A673 (cell line): ENCODE measurements at regions not wholly inside any gene's neighbourhood (a gene's known extent, or its start where the extent isn't known, plus 50 kb on each side); places are given as distances from the start of the nearest gene placed in this dataset.
"Not testable (repeated sequence)": the region's sequence is repeated elsewhere in the genome, so short reads cannot be mapped to it uniquely, and the experiment has no call there.

Experiments
- BruUV-seq: library from RNA; stranded (reverse); fragments of 400-500 nt; replicated peaks from 2 replicates; lab custom pipeline; 2021; lab: Mats Ljungman, UMichigan
- CTCF ChIA-PET: fragments of 300-600 bp; sonication (Branson Sonifier 250); formaldehyde crosslinking; loops from one replicate; lab custom pipeline; 2022; ENCODE audit warnings: antibody characterized with exemption; lab: Charles Lee
- POLR2A ChIA-PET: fragments of 300-600 bp; sonication (Branson Sonifier 250); formaldehyde crosslinking; loops from one replicate; lab custom pipeline; 2022; ENCODE audit warnings: antibody characterized with exemption; ENCODE audit not compliant: low non-redundant PET; lab: Charles Lee
- DNase-seq: peaks from one replicate; pipeline ENCODE4 v3.0.0-alpha.2; 2015; ENCODE audit warnings: low spot score
- H3K27ac ChIP-seq: fragments of 200-600 bp; sonication (generic); 2 replicates; pipeline ENCODE4 v1.5.1; 2016; ENCODE audit warnings: mixed run types, low read depth, mild to moderate bottlenecking, mixed read lengths, antibody characterized with exemption, low read length; ENCODE audit not compliant: poor library complexity, severe bottlenecking
- H3K27me3 ChIP-seq: fragments of 200-600 bp; sonication (generic); replicated peaks from 2 replicates; pipeline ENCODE4 v1.6.1; 2017; ENCODE audit warnings: mixed run types, low read depth, mild to moderate bottlenecking, mixed read lengths, antibody characterized with exemption, low read length; ENCODE audit not compliant: insufficient read depth, poor library complexity
- H3K36me3 ChIP-seq: fragments of 200-600 bp; sonication (generic); 2 replicates; pipeline ENCODE4 v1.6.1; 2016; ENCODE audit warnings: mixed run types, mild to moderate bottlenecking, mixed read lengths, antibody characterized with exemption, low read length; ENCODE audit not compliant: insufficient read depth, poor library complexity, severe bottlenecking
- H3K4me1 ChIP-seq: fragments of 200-600 bp; sonication (generic); 2 replicates; pipeline ENCODE4 v1.6.1; 2017; ENCODE audit warnings: mixed run types, mild to moderate bottlenecking, mixed read lengths, antibody characterized with exemption, low read length; ENCODE audit not compliant: insufficient read depth, poor library complexity, severe bottlenecking
- H3K4me3 ChIP-seq: fragments of 200-600 bp; sonication (generic); 2 replicates; pipeline ENCODE4 v1.5.1; 2016; ENCODE audit warnings: low read depth, mixed run types, mild to moderate bottlenecking, mixed read lengths, low read length; ENCODE audit not compliant: poor library complexity, severe bottlenecking
- H3K9me3 ChIP-seq: fragments of 200-600 bp; sonication (generic); 2 replicates; pipeline ENCODE4 v1.6.1; 2016; ENCODE audit warnings: mixed run types, low read depth, mild to moderate bottlenecking, mixed read lengths, antibody characterized with exemption, low read length; ENCODE audit not compliant: poor library complexity, severe bottlenecking
- CTCF ChIP-seq: fragments of 300-800, 200-600 bp; sonication (generic); conservative IDR thresholded peaks from 2 replicates; pipeline ENCODE4 v1.5.1; 2017; ENCODE audit warnings: low read depth, mild to moderate bottlenecking, antibody characterized with exemption, low read length, moderate library complexity, mixed read lengths
- EZH2 ChIP-seq: fragments of 200-600 bp; sonication (generic); IDR thresholded peaks from 2 replicates; pipeline ENCODE4 v1.6.1; 2017; ENCODE audit warnings: borderline replicate concordance, low read depth, mild to moderate bottlenecking, mixed read lengths, antibody characterized with exemption, low read length; ENCODE audit not compliant: poor library complexity, severe bottlenecking
- intact Hi-C: fragments of 100-400 bp; cut with micrococcal nuclease; formaldehyde crosslinking; loops from one replicate; pipeline ENCODE4 v1.10.0; 2022; ENCODE audit not compliant: unreplicated experiment

- no peak for DNase-seq
- ChIA-PET POLR2A (no interaction called here), CTCF (no interaction called here)
- Histone ChIP-seq H3K9me3 (no peaks in the 10 kb centered on the region), H3K27ac (no peak overlapping the region), H3K36me3 (no peaks in the 10 kb centered on the region), H3K27me3 (no peaks in the 10 kb centered on the region), H3K4me1 (no peaks in the 10 kb centered on the region), H3K4me3 (no peak overlapping the region)
- no peak for TF ChIP-seq CTCF
- no peak for TF ChIP-seq EZH2
- BruUV-seq = no TSS peak
- intact Hi-C loops = no loop called here
Measured at GRCh38 chr12:69046363-69046762, 113.4 kb upstream of the CPM start.

GRCh38 chr12:69046920-69047319, 113.9 kb upstream of the CPM start:
- no TSS peak for BruUV-seq
- no peak overlapping the region for H3K4me3 ChIP-seq
- no peak for DNase-seq
- H3K27ac ChIP-seq = no peak overlapping the region
- ChIA-PET POLR2A (no interaction called here), CTCF (no interaction called here)
- no peaks in the 10 kb centered on the region for H3K4me1 ChIP-seq
- no peak for TF ChIP-seq EZH2
- TF ChIP-seq CTCF = no peak
- intact Hi-C loops = no loop called here
- no peaks in the 10 kb centered on the region for H3K27me3 ChIP-seq
- H3K36me3 ChIP-seq = no peaks in the 10 kb centered on the region
- H3K9me3 ChIP-seq = no peaks in the 10 kb centered on the region

- POLR2A ChIA-PET = no interaction called here
- Histone ChIP-seq H3K4me1 (no peaks in the 10 kb centered on the region), H3K27ac (no peak overlapping the region), H3K9me3 (no peaks in the 10 kb centered on the region), H3K27me3 (no peaks in the 10 kb centered on the region), H3K36me3 (no peaks in the 10 kb centered on the region), H3K4me3 (no peak overlapping the region)
- TF ChIP-seq EZH2 (no peak), CTCF (no peak)
- CTCF ChIA-PET = no interaction called here
- intact Hi-C loops = no loop called here
- DNase-seq = no peak
- no TSS peak for BruUV-seq
Measured at GRCh38 chr12:69047990-69048389, 115.0 kb upstream of the CPM start.

GRCh38 chr12:69049855-69050254, 116.9 kb upstream of the CPM start:
- H3K9me3 ChIP-seq, DNase-seq, H3K36me3 ChIP-seq, POLR2A ChIA-PET, BruUV-seq, H3K27ac ChIP-seq, H3K4me1 ChIP-seq, H3K4me3 ChIP-seq, intact Hi-C loops, CTCF ChIA-PET, H3K27me3 ChIP-seq: not testable (repeated sequence)
